Sciatic nerve (tissue), 2 donors: ENCODE measurements at regions not wholly inside any gene's neighbourhood (a gene's known extent, or its start where the extent isn't known, plus 50 kb on each side); places are given as distances from the start of the nearest gene placed in this dataset.

Source experiments
- ATAC-seq: fragments of 200-7000 bp; cut with Tn5 transposase; one replicate; pipeline ENCODE4 v1.9.1; 2020; ENCODE audit warnings: mild to moderate bottlenecking, moderate library complexity
- DNase-seq: peaks from one replicate; pipeline ENCODE4 v3.0.0-alpha.2; 2020; ENCODE audit warnings: low spot score
- intact Hi-C: fragments of 100-400 bp; cut with DNase I; formaldehyde crosslinking; loops from one replicate; pipeline ENCODE4 v1.14.2; 2022
- donor health status: DM: no; HTN: no; CAD: no.
- donor health status: DM: no; HTN: no; CAD: no.

DNA sequence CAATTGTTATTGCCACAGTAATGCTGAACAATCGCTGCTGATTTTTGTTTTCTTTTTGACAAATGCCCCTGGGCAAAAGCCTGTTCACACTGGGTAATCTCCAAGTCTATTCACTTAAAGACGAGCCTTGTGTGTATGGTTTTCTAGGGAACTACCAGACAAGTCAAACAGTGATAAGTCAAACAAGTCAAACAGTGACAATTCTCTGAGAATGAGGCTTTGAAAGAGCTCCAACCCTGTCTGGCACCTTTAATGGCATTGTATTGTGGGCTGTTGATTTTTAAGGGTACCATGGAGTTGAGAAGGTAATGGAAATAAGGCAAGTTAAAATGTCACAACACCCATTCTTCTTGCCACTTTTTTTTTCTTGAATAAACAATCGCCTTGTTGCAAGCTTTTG is 59.4 kb upstream of the TMC3 start:
- intact Hi-C loops = no loop called here
- DNase-seq (no peak), ATAC-seq (no peak)

DNA sequence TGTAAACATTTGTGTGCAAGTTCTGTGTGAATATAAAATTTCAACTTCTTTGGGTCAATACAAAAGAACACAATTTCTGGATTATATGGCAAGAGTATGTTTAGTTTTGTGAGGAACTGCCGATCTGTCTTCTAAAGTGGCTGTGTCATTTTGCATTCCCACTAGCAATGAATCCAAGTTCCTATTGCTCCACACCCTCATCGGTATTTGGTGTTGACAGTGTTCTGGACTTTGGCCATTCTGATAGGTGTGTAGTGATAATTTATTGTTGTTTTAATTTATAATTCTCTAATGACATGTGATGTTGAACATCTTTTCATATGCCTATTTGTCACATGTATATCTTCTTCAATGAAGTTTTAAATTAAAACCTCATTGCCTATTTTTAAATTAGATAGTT is 58.2 kb upstream of the TMC3 start:
- intact Hi-C loops = no loop called here
- ATAC-seq = no peak
- no peak for DNase-seq

DNA sequence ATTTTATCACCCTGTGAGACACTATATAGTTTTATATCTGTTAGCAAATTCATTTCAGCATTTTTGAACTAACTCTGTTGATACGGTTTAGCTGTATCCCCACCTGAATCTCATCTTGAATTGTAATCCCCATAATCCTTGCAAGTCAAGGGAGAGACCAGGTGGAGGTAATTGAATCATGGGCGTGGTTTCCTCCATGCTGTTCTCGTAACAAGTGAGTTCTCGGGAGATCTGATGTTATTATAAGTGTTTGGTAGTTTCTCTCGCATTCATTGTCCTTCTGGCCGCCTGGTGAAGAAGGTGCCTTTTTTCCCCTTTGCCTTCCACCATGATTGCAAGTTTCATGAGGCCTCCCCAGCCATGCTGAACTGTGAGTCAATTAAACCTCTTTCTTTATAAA is 53.2 kb upstream of the TMC3 start:
- intact Hi-C loops = no loop called here
- ATAC-seq = no peak
- no peak for DNase-seq

DNA sequence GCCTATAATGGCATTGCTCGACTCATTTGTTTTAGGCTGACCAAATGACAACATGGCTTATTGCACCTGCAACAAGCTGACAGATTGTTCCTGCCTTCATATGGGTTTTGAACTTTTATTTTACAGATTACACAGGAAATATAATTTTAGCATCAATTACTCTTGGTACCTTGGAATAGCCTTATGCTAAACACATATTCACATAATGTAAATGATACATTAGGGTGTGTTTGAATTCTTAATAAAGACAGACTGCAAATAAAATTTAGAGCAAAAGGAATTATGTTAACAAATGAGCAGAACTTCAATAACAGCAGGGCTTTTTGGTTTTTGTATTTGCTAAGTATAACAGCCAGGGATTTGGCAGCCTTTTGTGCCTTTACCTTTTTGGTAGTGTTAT is 51.9 kb upstream of the TMC3 start:
- intact Hi-C loops = no loop called here
- no peak for DNase-seq
- no peak for ATAC-seq
